A673 (cell line): ENCODE measurements at regions not wholly inside any gene's neighbourhood (a gene's known extent, or its start where the extent isn't known, plus 50 kb on each side); places are given as distances from the start of the nearest gene placed in this dataset.

ENCODE experiments used
- BruUV-seq: library from RNA; stranded (reverse); fragments of 400-500 nt; replicated peaks from 2 replicates; lab custom pipeline; 2021; lab: Mats Ljungman, UMichigan
- CTCF ChIA-PET: fragments of 300-600 bp; sonication (Branson Sonifier 250); formaldehyde crosslinking; loops from one replicate; lab custom pipeline; 2022; ENCODE audit warnings: antibody characterized with exemption; lab: Charles Lee
- POLR2A ChIA-PET: fragments of 300-600 bp; sonication (Branson Sonifier 250); formaldehyde crosslinking; loops from one replicate; lab custom pipeline; 2022; ENCODE audit warnings: antibody characterized with exemption; ENCODE audit not compliant: low non-redundant PET; lab: Charles Lee
- DNase-seq: peaks from one replicate; pipeline ENCODE4 v3.0.0-alpha.2; 2015; ENCODE audit warnings: low spot score
- H3K27ac ChIP-seq: fragments of 200-600 bp; sonication (generic); 2 replicates; pipeline ENCODE4 v1.5.1; 2016; ENCODE audit warnings: mixed run types, low read depth, mild to moderate bottlenecking, mixed read lengths, antibody characterized with exemption, low read length; ENCODE audit not compliant: poor library complexity, severe bottlenecking
- H3K27me3 ChIP-seq: fragments of 200-600 bp; sonication (generic); replicated peaks from 2 replicates; pipeline ENCODE4 v1.6.1; 2017; ENCODE audit warnings: mixed run types, low read depth, mild to moderate bottlenecking, mixed read lengths, antibody characterized with exemption, low read length; ENCODE audit not compliant: insufficient read depth, poor library complexity
- H3K36me3 ChIP-seq: fragments of 200-600 bp; sonication (generic); 2 replicates; pipeline ENCODE4 v1.6.1; 2016; ENCODE audit warnings: mixed run types, mild to moderate bottlenecking, mixed read lengths, antibody characterized with exemption, low read length; ENCODE audit not compliant: insufficient read depth, poor library complexity, severe bottlenecking
- H3K4me1 ChIP-seq: fragments of 200-600 bp; sonication (generic); 2 replicates; pipeline ENCODE4 v1.6.1; 2017; ENCODE audit warnings: mixed run types, mild to moderate bottlenecking, mixed read lengths, antibody characterized with exemption, low read length; ENCODE audit not compliant: insufficient read depth, poor library complexity, severe bottlenecking
- H3K4me3 ChIP-seq: fragments of 200-600 bp; sonication (generic); 2 replicates; pipeline ENCODE4 v1.5.1; 2016; ENCODE audit warnings: low read depth, mixed run types, mild to moderate bottlenecking, mixed read lengths, low read length; ENCODE audit not compliant: poor library complexity, severe bottlenecking
- H3K9me3 ChIP-seq: fragments of 200-600 bp; sonication (generic); 2 replicates; pipeline ENCODE4 v1.6.1; 2016; ENCODE audit warnings: mixed run types, low read depth, mild to moderate bottlenecking, mixed read lengths, antibody characterized with exemption, low read length; ENCODE audit not compliant: poor library complexity, severe bottlenecking
- EZH2 ChIP-seq: fragments of 200-600 bp; sonication (generic); IDR thresholded peaks from 2 replicates; pipeline ENCODE4 v1.6.1; 2017; ENCODE audit warnings: borderline replicate concordance, low read depth, mild to moderate bottlenecking, mixed read lengths, antibody characterized with exemption, low read length; ENCODE audit not compliant: poor library complexity, severe bottlenecking
- intact Hi-C: fragments of 100-400 bp; cut with micrococcal nuclease; formaldehyde crosslinking; loops from one replicate; pipeline ENCODE4 v1.10.0; 2022; ENCODE audit not compliant: unreplicated experiment
- TF ChIP-seq, protein P1 (sequence below): fragments of 300-800, 200-600 bp; sonication (generic); conservative IDR thresholded peaks from 2 replicates; pipeline ENCODE4 v1.5.1; 2017; ENCODE audit warnings: low read depth, mild to moderate bottlenecking, antibody characterized with exemption, low read length, moderate library complexity, mixed read lengths

DNA sequence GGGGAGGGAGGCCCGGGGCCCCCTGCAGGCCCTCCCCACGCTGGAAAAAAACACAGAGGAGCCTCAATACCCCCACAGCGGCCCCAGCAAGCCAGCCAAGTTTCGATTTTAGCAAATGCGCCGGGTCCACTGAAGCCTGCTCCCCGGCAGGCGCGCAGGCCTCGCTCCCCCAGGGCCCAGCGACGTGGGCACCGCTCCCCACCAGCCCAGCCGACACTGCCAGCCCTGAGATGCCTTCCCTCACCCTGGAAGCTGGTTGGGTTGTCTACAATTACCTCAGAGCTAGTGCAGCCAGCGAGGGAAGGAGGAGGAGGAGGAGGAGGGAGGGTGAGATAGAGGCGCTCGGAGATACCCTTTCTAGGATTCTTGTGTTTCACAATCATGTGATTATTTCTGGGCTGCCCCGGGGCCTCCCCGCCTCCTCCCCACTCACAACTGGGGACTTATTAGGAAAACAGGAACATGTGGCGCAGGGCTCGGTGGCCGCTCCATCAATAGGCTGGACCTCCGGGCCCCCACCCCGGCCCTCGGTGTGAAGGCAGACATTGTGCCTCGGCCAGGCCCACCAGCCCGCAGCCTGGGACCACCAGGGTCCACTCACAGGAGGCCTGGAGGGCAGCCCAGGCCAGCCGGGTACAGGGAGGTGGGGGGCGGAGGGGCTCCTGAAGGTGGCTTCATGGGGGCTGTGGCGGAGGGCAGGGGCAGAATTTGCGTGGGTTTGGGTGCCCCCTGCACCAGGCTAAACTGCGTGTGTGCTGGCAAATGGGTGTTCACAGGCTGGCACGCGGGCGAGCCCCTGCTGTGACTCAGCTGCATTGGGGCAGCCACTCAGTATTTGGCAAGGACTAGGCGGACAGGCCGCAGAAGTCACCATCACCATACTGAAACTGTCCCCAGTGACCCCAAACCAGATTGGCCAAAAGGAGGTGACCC is 109.9 kb downstream of the NCOR2 start:
- Histone ChIP-seq H3K9me3 (no peaks in the 10 kb centered on the region), H3K36me3 (peaks cover 32% of the 10 kb centered on the region), H3K4me3 (peak overlapping the region; percentile 26), H3K4me1 (peaks cover 59% of the 10 kb centered on the region), H3K27me3 (no peaks in the 10 kb centered on the region), H3K27ac (peak overlapping the region; percentile 83)
- POLR2A ChIA-PET: no interaction called here
- intact Hi-C loops: no loop called here
- DNase-seq: peak; percentile 89
- CTCF ChIA-PET: interaction anchor here (0.8 kb wide), 1 partner anchor 9 kb away, joined by 3 read pairs; no protein-coding TSS in a partner anchor
- TF ChIP-seq EZH2: no peak
- TF ChIP-seq, protein P1, sequence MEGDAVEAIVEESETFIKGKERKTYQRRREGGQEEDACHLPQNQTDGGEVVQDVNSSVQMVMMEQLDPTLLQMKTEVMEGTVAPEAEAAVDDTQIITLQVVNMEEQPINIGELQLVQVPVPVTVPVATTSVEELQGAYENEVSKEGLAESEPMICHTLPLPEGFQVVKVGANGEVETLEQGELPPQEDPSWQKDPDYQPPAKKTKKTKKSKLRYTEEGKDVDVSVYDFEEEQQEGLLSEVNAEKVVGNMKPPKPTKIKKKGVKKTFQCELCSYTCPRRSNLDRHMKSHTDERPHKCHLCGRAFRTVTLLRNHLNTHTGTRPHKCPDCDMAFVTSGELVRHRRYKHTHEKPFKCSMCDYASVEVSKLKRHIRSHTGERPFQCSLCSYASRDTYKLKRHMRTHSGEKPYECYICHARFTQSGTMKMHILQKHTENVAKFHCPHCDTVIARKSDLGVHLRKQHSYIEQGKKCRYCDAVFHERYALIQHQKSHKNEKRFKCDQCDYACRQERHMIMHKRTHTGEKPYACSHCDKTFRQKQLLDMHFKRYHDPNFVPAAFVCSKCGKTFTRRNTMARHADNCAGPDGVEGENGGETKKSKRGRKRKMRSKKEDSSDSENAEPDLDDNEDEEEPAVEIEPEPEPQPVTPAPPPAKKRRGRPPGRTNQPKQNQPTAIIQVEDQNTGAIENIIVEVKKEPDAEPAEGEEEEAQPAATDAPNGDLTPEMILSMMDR: no peak
- BruUV-seq: no TSS peak

DNA sequence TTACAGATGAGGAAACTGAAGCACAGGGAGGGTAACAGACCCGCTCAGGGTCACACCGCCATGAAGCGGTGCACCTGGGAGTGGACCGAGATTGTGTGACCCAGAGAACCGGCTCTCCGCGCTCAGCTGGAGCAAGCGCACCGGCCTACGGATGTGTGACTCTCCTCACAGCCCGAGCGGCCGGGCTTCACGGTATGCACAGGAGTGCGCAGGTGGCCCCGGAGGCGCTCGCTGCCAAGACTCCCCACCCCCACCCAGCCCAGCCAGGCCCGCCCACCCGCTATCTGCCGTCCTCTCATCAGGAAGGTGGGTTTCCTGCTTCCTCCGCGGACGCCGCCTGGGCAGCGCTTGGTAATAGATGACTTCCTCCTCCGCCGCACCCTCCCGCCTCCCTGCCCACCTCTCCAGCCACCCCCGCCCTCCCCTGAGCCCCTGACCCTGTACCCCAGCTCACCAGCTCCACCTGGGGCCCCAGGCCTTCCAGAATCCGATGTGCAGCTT is 110.7 kb downstream of the NCOR2 start:
- CTCF ChIA-PET: no interaction called here
- POLR2A ChIA-PET: no interaction called here
- Histone ChIP-seq H3K27me3 (no peaks in the 10 kb centered on the region), H3K9me3 (no peaks in the 10 kb centered on the region), H3K4me3 (no peak overlapping the region), H3K27ac (peak overlapping the region; percentile 83), H3K36me3 (peaks cover 32% of the 10 kb centered on the region), H3K4me1 (peaks cover 59% of the 10 kb centered on the region)
- TF ChIP-seq, protein P1: no peak
- no peak for TF ChIP-seq EZH2
- BruUV-seq: no TSS peak
- intact Hi-C loops: no loop called here
- DNase-seq: no peak

DNA sequence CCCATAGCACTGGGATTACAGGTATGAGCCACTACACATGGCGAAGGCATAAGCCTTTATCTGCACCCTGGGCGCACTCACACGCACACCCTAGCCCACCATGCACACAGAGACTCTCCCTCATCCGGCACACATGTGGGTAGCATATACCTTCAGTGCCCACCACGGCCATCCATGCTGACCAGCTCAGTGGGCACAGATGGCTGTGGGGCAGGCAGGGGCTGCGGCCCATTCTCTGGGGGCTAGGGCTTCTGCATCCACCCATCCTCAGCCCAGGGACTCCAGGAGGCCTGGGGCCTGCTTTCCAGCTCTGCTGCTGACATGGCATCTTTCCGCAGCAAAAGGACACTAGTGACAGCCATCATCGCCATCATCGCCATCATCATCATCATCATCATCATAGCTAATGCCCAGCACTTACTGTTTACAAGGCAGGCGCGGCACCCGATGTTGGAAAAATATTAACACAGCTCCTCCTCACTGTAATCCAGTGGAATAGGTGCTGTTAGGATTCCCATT is 111.2 kb downstream of the NCOR2 start:
- Histone ChIP-seq H3K27ac (peak overlapping the region; percentile 68), H3K4me1 (peaks cover 61% of the 10 kb centered on the region), H3K9me3 (no peaks in the 10 kb centered on the region), H3K4me3 (no peak overlapping the region), H3K27me3 (no peaks in the 10 kb centered on the region), H3K36me3 (peaks cover 32% of the 10 kb centered on the region)
- POLR2A ChIA-PET: no interaction called here
- no TSS peak for BruUV-seq
- no peak for DNase-seq
- intact Hi-C loops: no loop called here
- TF ChIP-seq, protein P1: no peak
- TF ChIP-seq EZH2: no peak
- CTCF ChIA-PET: no interaction called here
